ENCODE measurements at regions not wholly inside any gene's neighbourhood (a gene's known extent, or its start where the extent isn't known, plus 50 kb on each side); places are given as distances from the start of the nearest gene placed in this dataset.
A peak's percentile ranks its signal among the peaks of the same experiment; 100 is the strongest.

DNA sequence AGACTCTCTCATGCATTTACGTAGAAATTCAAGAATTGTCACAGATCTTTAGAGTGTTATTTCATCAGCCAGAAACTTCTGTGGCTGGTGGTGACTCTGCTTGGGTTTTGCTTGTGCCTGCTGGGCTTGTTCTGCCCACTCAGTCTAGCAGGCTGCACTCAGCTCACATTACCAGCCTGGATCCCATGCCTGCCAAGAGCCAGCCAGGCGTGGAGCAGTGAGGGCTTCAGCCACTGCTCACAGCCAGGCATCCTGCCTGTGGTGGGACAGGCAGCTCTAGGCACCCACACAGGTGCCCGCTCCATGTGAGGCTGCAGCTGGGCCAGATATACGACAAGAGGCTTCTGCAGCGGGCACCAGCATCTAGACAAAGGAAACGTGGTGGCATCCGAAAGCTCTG lies 1213.3 kb upstream of the RAG2 start:
- H3K27ac ChIP-seq, result no peak overlapping the region
- no peak for DNase-seq (ENCODE audit: low read depth in 1 of 2, low spot score in 1 of 2)
- TF ChIP-seq, protein P1, sequence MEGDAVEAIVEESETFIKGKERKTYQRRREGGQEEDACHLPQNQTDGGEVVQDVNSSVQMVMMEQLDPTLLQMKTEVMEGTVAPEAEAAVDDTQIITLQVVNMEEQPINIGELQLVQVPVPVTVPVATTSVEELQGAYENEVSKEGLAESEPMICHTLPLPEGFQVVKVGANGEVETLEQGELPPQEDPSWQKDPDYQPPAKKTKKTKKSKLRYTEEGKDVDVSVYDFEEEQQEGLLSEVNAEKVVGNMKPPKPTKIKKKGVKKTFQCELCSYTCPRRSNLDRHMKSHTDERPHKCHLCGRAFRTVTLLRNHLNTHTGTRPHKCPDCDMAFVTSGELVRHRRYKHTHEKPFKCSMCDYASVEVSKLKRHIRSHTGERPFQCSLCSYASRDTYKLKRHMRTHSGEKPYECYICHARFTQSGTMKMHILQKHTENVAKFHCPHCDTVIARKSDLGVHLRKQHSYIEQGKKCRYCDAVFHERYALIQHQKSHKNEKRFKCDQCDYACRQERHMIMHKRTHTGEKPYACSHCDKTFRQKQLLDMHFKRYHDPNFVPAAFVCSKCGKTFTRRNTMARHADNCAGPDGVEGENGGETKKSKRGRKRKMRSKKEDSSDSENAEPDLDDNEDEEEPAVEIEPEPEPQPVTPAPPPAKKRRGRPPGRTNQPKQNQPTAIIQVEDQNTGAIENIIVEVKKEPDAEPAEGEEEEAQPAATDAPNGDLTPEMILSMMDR (IDR thresholded peaks at IDR 0.05; ENCODE audit: low read depth, low read length), result no peak
- no peaks in the 10 kb centered on the region for H3K27me3 ChIP-seq
- no peaks in the 10 kb centered on the region for H3K4me1 ChIP-seq (ENCODE audit: low read depth)
- no peaks in the 10 kb centered on the region for H3K36me3 ChIP-seq
- no peak overlapping the region for H3K4me3 ChIP-seq
- H3K9me3 ChIP-seq (ENCODE audit: low read depth), result no peaks in the 10 kb centered on the region

DNA sequence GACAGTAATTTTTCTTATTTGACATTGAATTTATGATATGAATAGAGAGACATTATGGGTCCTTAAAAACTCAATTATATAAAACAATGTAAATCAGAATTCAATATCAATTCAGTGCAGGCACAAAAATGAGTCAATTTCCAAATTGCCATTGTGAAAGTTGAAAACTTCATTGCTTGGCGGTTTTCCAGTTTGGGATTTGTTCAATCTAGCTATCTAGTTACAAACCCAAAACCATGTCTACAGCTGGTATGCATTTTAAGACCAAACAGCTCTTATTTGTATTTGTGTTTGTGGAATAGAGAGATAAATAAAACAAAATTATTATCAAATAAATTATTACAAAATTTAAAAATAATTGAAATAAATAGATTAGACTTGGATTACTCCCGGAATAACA lies 1206.6 kb upstream of the RAG2 start:
- no peaks in the 10 kb centered on the region for H3K4me1 ChIP-seq (ENCODE audit: low read depth)
- no peak for DNase-seq (ENCODE audit: low read depth in 1 of 2, low spot score in 1 of 2)
- TF ChIP-seq, protein P1 (IDR thresholded peaks at IDR 0.05; ENCODE audit: low read depth, low read length), result no peak
- H3K36me3 ChIP-seq, result no peaks in the 10 kb centered on the region
- no peak overlapping the region for H3K4me3 ChIP-seq
- H3K9me3 ChIP-seq (ENCODE audit: low read depth), result no peaks in the 10 kb centered on the region
- no peaks in the 10 kb centered on the region for H3K27me3 ChIP-seq
- H3K27ac ChIP-seq, result no peak overlapping the region

DNA sequence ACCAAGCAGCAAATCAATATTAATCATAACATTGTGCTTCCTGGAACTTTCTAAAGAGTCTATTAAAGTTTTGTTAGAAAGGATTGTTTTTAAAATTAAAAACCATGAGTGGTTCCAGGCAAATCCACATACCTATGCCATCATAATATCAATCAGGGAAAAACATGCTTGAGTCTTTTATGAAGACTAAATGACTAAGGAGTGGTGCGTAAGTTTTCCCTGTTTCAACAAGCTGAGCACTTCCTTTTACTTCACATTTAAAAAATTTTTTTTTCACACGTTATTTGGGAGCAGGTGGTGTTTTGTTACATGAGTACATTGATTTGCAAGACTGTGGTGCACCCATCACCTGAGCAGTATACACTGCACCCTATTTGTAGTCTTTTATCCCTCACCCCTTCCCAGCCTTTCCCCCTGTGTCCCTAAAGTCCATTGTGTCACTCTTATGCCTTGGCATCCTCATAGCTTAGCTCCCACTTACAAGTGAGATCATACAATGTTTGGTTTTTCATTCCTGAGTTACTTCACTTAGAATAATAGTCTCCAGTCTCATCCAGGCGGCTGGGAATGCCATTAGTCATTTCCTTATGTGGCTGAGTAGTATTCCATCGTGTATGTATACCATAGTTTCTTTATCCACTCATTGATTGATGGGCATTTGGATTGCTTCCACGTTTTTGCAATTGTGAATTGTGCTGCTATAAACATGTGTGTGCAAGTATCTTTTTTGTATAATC lies 1190.3 kb upstream of the RAG2 start:
- Histone ChIP-seq H3K27me3 (no peaks in the 10 kb centered on the region), H3K36me3 (no peaks in the 10 kb centered on the region), H3K4me3 (no peak overlapping the region), H3K9me3 (ENCODE audit: low read depth) (no peaks in the 10 kb centered on the region), H3K27ac (no peak overlapping the region), H3K4me1 (ENCODE audit: low read depth) (no peaks in the 10 kb centered on the region)
- DNase-seq (ENCODE audit: low read depth in 1 of 2, low spot score in 1 of 2), result peak in 1 of 2 donors; percentile 66
- TF ChIP-seq, protein P1 (IDR thresholded peaks at IDR 0.05; ENCODE audit: low read depth, low read length), result no peak

DNA sequence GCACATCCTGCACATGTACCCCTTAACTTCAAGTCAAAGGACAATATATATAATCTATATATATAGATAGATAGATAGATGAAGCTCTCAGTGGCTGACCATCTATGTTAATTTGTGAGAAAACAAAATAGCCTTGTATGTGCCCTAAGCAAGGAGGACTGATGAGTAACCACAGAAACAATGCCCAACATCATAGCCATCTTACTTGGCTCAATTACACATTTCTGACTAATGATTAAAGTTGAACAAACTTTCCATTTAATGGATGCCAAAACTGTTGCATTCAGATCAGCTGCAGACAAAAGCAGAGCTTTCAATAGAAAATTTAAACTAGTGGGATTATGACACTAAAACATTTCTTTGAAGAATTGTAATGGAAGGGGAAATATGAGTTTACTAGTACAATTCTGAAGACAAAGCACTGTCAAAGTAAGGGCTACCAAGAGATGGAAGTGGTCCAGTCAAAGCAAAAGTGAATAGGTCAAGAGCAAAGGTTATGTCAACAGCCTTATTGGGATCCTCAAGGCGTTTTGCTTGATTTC lies 1188.2 kb upstream of the RAG2 start:
- H3K36me3 ChIP-seq, result no peaks in the 10 kb centered on the region
- TF ChIP-seq, protein P1 (IDR thresholded peaks at IDR 0.05; ENCODE audit: low read depth, low read length), result no peak
- DNase-seq (ENCODE audit: low read depth in 1 of 2, low spot score in 1 of 2), result peak in 1 of 2 donors; percentile 49
- H3K9me3 ChIP-seq (ENCODE audit: low read depth), result no peaks in the 10 kb centered on the region
- H3K27me3 ChIP-seq, result no peaks in the 10 kb centered on the region
- H3K4me1 ChIP-seq (ENCODE audit: low read depth), result no peaks in the 10 kb centered on the region
- no peak overlapping the region for H3K27ac ChIP-seq
- no peak overlapping the region for H3K4me3 ChIP-seq

DNA sequence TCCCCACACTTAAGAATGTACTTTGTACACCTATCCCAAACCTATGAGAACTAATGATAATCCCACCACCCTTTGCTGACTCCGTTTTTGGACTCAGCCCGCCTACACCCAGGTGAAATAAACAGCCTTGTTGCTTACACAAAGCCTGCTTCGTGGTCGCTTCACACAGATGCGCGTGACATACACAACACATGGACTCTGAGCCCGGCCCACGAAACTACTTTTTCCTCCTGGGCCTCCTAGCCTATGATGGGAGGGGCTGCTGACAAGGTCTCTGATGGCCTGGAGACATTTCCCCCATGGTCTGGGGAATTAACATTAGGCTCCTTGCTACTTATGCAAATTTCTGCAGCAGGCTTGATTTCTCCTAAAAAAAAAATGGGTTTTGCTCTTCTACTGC lies 1176.4 kb upstream of the RAG2 start:
- TF ChIP-seq, protein P1 (IDR thresholded peaks at IDR 0.05; ENCODE audit: low read depth, low read length), result no peak
- Histone ChIP-seq H3K4me1 (ENCODE audit: low read depth) (no peaks in the 10 kb centered on the region), H3K9me3 (ENCODE audit: low read depth) (no peaks in the 10 kb centered on the region), H3K4me3 (no peak overlapping the region), H3K27me3 (no peaks in the 10 kb centered on the region), H3K27ac (no peak overlapping the region), H3K36me3 (no peaks in the 10 kb centered on the region)
- no peak for DNase-seq (ENCODE audit: low read depth in 1 of 2, low spot score in 1 of 2)
